ENCODE measurements at regions not wholly inside any gene's neighbourhood (a gene's known extent, or its start where the extent isn't known, plus 50 kb on each side); places are given as distances from the start of the nearest gene placed in this dataset.

DNA sequence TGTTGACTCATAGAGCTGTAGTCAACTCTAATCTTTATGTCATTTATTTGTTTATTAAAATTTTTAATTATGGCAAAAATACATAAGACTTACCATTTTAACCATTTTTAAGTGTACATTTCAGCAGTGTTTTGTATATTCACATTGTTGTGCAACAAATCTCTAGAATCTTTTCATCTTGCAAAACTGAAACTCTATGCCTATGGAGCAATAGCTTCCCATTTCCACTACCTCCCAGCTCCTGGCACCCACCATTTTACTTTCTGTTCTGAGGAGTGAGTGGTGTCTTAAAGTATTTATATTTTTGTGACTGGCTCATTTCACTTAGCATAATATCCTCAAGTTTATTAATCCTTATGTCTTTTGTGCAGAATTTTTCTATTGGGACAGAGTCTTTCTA lies 181.0 kb downstream of the GPAT3 start:
- no peak for DNase-seq (ENCODE audit: low read depth)

DNA sequence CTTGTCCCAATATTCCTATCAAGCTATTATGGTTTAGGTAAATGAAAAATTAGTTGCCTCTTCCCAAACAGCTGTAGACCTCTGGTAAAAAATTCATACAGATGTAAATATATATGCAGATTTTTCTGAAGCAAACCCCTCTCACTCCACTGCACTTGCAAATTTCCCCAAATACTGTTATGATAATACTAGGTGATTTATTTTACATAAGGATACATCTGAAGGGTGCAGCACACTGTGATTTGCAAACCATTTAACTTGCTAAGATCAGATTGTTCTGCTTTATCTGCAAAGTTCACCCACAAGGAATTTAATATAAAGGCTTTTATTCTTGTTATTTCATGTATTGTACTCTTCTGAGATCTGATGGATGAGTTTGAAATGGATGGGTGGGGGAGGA lies 177.0 kb downstream of the GPAT3 start:
- no peak for DNase-seq (ENCODE audit: low read depth)

DNA sequence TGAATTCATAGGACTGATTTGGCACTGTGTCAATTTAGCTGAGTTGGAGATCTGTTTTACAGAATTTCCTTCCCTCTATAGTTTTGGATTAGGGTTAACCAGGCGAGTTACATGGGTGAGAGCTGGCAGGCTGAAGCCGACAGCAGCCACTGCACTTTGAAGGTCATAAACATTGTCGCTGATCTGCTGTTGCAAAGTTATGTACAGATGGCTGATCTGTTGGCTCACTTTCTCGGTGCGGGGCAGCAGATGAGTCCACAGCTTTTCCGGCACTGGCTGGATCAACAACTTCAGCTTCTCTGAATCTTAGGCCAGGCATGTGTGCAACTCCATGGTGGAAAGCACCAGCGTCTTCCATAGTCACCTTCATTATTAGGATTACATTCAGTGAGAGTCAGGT lies 173.7 kb downstream of the GPAT3 start:
- DNase-seq (ENCODE audit: low read depth): no peak

DNA sequence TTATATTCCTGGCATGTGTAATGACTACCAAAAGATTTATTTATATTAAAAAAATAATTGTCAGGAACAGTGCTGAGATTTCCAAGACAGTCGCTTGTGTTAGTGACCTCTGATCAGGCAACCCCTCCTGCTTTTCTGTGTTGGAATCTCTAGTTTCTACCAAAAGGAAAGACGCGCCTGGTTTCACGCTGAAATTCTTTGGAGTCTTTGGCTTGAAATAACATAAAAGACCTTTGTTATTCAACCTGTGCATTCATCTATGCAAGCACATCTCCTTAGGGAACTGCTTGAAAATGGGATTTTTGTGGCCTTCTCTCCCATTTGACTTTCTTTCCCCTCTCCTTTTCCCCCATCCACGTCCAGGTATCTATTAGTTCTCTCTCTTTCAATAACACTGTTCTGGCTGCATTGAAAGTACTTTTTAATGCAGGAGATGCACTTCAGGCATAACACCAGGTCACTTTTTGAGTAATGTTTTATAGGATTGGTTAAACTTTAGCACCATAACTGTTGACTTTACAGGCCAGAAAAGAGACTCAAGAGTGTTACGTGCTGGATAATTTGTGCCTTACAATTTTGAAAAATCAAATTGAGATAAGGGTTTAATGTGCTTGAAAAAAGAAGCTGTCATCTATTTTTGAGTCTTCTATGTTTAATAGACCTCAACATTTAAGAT lies 172.7 kb downstream of the GPAT3 start:
- DNase-seq (ENCODE audit: low read depth): no peak

DNA sequence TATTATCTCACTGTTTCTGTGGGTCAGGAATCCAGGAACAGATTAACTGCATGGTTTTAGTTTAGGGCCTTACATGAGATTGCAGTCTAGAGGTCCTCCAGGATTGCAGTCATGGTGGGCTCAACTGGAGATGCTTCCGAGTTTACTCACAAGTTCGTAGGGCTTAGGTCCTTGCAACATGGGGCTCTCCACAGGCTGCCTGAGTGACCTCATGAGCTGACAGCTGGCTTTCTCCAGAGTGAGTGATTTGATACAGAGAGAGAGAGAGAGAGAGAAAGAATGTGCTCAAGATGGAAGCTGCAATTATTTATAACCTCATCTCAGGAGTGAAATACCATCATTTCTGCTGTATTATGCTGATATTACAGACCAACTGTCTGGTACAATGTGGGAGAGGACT lies 168.9 kb downstream of the GPAT3 start:
- DNase-seq (ENCODE audit: low read depth): no peak

DNA sequence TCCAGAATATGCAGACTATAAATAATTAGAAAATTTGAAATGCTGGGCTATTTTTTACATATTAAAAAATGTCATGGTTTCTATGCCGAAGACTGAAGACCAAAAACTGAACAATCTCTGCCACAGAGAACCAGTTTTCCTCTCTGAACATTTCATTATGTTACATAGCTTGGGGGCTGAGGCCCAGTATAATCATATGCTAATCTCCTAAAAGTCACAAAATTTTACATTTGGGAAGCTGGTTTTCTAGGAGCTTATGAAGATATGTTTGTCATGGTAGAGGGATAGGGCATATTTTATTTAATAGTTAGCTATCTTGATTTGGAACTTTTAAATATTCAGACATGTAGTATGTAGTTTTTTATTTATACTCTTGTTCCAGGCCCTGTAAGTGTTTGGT lies 167.8 kb downstream of the GPAT3 start:
- no peak for DNase-seq (ENCODE audit: low read depth)

DNA sequence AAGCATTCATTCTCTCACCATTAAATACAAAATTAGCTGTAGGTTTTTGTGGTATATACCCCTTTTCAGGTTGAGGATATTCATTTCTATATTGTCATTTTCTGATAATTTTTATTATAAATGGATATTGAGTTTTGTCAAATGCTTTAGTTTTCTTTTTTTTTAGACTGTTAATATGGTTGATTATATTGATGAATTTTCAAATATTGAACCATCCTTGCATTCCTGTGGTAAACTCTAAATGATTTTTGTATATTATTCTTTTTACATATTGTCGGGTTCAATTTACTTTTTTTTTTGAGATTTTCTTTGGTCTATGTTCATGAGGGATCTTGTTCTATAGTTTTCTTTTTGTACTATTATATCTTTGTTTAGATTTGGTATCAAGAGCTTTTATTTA lies 165.1 kb downstream of the GPAT3 start:
- no peak for DNase-seq (ENCODE audit: low read depth)

DNA sequence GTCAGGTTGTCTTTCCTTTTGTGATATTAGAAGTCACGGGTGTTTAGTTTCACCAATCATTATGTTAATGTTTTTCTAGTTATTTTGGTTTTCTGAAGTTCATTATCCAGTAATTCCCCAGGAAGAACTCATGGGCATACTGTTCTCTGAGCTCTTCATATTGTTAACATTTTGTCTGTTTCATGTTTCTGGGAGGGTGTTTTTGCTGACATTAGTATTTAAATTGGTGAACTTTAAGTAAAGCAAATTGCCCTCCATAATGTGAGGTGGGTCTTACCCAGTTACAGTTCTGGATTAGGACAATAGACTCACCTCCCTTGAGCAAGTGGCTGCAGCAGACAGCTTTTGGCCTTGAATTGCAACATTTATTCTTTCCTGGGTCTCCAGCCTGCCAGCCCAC lies 163.4 kb downstream of the GPAT3 start:
- DNase-seq (ENCODE audit: low read depth): no peak

DNA sequence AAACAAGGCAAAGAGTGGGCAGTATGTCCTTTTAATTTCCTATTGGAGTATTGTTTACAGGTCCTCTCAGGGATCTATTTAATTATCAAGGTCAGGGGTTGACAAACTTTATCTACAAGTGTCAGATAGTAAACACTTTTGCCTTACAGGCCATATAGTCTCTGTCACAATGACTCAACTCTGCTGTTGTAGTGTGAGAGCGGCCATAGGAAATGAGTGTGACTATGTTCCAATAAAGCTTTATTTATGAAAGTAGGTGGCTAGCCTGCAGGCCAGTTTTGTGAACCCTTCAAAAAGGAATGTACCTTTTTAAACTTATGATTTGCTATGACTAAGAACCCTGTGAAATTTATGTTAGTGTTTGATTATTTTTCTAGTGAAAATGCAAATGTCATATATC lies 156.1 kb downstream of the GPAT3 start:
- no peak for DNase-seq (ENCODE audit: low read depth)

DNA sequence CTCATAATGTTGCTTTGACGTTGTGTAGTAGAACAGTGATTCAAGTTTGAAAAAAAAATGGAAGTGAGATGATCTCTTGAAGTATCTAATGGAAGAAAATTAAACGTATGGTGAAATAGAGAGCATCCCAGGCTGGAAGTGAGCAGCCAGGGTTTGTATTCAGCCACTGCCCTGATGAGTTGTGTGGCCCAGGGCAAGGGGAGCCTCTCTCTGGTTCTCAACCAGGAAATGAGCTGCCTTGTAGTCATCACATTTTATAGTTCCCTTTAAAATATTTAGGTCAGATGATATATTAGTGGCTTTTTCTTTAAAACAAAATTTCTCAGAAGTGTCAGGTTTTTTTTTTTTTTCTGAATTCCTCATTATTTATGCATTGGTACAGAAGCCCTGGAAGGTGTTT lies 150.3 kb downstream of the GPAT3 start:
- DNase-seq (ENCODE audit: low read depth): peak; percentile 63

DNA sequence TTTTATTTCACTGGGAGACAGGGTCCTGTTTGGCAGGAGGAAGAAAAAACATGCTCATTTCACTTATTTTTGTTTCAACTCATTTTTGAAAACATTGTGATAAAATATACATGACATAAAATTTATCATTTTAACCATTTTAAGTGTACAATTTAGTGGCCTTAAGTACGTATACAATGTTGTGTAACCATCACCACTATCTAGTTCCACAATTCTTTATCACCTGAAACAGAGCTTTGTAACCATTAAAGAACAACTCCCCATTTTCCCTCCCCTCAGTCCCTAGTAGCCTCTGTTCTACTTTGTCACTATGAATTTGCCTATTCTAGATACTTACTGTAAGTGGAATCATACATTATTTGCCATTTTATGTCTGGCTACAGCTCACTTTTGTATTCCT lies 143.8 kb downstream of the GPAT3 start:
- no peak for DNase-seq (ENCODE audit: low read depth)

DNA sequence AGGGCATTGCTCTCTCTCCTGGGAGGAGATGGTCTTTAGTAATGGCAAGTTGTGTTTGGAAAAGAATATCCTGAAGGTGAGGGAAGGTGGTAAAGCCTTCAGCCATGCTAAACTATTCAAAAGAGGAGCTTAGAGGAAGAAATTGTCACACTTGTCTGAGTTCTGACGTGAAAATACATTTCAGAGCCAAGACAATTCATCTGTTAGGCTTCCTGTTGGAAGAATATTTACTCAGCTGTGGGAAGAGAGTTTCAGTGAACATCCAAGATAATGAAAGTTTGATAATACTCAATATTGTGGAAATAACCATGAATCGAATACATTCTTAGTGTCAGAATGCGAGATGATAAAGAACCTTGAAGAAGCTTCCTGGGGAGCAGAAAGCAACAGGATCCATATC lies 143.3 kb downstream of the GPAT3 start:
- DNase-seq (ENCODE audit: low read depth): no peak

DNA sequence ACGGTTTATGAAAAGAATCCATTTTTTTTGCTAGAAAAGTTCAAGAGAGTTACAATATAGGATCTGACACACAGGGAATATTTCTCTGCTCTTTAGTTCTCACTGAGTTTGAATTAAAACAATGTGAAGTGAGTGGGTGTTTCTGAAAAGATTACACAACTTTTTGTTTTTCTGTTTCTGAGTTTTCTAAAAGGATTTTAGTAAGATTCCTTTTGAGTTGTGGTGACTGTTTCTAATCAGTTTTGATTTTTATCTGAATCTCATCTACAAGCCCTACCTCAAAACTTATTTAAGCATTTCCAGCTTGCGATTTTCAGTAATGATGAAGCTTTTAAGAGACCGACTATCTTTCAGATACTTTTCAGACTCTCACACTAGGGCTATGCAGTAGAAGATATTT lies 141.7 kb downstream of the GPAT3 start:
- no peak for DNase-seq (ENCODE audit: low read depth)

DNA sequence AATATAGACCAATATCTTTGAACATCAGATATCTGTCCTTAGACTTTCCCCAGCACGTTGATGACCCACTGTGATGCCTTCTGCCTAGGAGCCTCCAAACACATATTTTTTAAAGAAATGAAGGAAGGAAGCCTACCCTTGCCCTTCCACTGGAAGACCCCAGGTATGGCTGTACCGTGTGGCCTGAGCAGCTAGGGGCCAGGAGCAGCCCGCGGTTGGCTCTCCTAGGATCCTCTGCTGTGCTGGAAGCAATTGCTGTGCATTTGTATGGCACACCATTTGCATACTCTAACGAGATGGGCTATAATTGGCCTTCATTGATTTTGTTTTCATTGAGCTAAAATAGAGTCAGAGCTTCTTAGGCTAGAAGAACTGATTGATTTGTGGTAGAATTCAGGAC lies 128.8 kb downstream of the GPAT3 start:
- DNase-seq (ENCODE audit: low read depth): no peak

DNA sequence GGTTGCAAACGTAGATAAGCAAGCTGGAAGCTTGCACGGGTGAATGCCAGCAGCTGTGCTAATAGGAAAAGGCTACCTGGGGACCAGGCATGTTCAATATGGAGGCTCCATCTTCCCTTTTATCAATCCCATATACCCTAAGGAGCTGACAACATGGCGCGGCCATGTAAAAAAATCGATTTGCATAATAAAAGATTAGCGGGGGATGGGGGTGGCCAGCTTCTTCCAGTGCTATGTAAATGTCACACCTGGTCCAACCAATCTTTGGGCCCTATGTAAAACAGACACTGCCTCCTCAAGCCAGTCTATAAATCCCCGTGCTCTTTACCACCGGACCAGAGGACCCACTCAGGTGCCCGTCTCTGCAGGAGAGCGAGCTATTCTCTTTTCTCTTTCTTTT lies 128.2 kb downstream of the GPAT3 start:
- no peak for DNase-seq (ENCODE audit: low read depth)

DNA sequence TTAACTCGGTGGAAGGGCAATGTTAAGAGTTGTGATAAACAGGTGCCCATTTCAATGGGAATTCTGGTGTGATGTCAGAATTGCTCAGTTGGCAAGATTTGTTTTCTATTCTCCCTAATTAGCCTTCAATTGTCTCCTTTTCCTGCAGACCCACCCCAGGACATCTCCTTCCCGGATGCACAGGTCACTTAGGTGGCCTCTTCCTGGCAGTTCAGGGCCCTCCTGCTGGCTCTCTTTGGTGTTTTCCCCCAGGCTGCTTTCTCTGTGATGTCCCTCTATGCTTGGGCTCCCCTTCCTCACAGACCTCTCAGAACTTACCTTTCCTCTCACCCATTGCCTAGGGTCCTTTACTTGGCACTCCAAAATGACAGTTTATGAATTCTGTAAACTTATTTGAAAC lies 126.3 kb downstream of the GPAT3 start:
- no peak for DNase-seq (ENCODE audit: low read depth)

DNA sequence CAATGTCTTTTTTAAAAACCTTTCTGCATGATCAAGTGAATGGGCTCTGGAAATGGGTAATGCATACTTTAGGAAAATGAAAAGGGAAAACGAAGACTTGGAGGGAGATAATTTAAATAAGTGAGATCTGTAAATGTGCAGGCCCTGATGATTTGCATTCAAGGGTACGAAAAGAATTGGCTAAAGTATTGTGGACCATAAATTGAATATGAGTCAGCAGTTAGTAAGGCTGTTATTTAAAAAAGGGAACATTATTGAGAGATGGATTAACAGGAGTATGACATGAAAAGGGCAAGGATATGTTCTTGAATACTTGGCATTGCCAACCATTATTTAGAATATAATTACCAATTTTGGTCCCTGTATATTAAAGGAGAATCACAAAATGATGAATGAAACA lies 125.5 kb downstream of the GPAT3 start:
- DNase-seq (ENCODE audit: low read depth): no peak

DNA sequence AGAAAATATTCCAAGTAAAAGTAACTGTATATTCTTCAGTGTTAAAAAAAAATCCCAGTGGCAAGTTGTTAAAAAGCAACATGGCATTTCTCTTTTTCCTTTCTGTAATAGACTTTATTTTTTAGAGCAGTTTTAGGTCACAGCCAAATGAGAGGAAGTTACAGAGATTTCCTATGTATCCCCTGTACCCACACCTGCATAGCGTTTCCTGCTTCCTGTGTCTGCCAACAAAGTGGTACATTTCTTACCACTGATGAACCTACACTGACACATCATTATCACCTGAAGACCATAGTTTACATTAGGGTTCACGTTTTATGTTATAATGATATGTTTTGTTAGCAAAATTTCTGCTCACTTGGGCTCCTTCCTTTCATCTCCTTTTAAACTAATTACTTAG lies 124.7 kb downstream of the GPAT3 start:
- DNase-seq (ENCODE audit: low read depth): no peak

DNA sequence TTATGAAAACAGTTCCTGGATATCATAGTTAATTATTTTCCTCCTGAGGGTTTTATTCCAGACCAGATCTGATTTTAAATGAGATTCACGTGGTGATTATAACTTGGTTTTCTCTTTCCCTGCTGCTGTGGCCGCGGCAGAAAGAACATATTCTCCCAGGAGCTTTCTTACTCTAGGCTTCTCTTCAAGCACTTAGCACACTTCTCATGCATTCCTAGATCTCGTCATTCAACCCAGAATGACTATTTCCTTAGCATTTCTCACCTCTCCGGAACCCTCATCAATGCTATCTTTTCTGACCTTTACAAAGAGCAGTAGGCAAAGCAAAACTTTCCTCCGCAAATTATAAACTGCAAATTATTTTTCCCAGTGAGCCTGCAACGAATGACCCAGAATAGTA lies 122.9 kb downstream of the GPAT3 start:
- no peak for DNase-seq (ENCODE audit: low read depth)

DNA sequence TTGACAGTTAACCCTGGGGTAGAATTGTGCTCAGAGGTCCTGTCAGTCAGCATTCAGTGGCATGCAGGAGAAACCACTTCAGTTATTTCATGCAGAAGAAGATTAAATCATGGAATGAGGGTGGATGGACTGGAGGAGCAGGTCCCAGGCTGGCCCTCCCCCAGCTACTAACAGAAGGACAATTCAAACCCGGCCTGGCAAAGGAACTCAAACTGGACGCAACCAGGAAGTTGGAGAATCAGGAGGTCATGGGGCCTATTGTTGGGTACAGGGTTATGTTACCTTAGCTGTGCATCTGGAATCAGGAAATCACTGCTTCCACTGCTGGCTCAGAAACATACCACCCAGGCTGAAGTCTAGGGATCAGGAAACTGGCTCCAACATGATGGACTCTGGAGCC lies 121.4 kb downstream of the GPAT3 start:
- DNase-seq (ENCODE audit: low read depth): no peak

Measured in HS-5 (cell line).